Natural killer cell (primary cell): ENCODE measurements at regions not wholly inside any gene's neighbourhood (a gene's known extent, or its start where the extent isn't known, plus 50 kb on each side); places are given as distances from the start of the nearest gene placed in this dataset.

Experiments used
- ATAC-seq, 3 donors: fragments of 150-1000 bp in 2 of 3; fragments of 200-7000 bp in 1 of 3; cut with Tn5 transposase; 1 replicate in 1 of 3; 2 replicates in 2 of 3; pipeline ENCODE4 v1.10.0; 2021; ENCODE audit warnings: mild to moderate bottlenecking in 2 of 3, moderate library complexity in 2 of 3
- DNase-seq, 2 donors: peaks; one replicate each; pipeline versions ENCODE4 v3.0.0 to v3.0.0-alpha.2; 2013 to 2021; ENCODE audit warnings: mixed read lengths in 1 of 2
- H3K27ac ChIP-seq: one replicate; pipeline ENCODE4 v1.5.1; 2013; ENCODE audit warnings: mild to moderate bottlenecking, low read length
- H3K27me3 ChIP-seq: one replicate; pipeline ENCODE4 v1.6.1; 2013; ENCODE audit warnings: low read length; ENCODE audit not compliant: control insufficient read depth, insufficient read depth
- H3K36me3 ChIP-seq: one replicate; pipeline ENCODE4 v1.6.1; 2013; ENCODE audit warnings: low read length; ENCODE audit not compliant: control insufficient read depth, insufficient read depth
- H3K4me1 ChIP-seq: one replicate; pipeline ENCODE4 v1.6.1; 2013; ENCODE audit warnings: low read length; ENCODE audit not compliant: control insufficient read depth, insufficient read depth
- H3K4me3 ChIP-seq: one replicate; pipeline ENCODE4 v1.5.1; 2013; ENCODE audit warnings: low read length
- H3K9me3 ChIP-seq: one replicate; pipeline ENCODE4 v1.6.1; 2013; ENCODE audit warnings: low read length; ENCODE audit not compliant: control insufficient read depth, insufficient read depth
- H3K27ac Mint-ChIP-seq, 2 donors: one replicate each; pipeline ENCODE4 v1.8.0; 2022; ENCODE audit warnings: mild to moderate bottlenecking in 2 of 2, mixed read lengths in 2 of 2, moderate library complexity in 1 of 2
- H3K27me3 Mint-ChIP-seq, 2 donors: one replicate each; pipeline ENCODE4 v1.8.0; 2022; ENCODE audit warnings: low read depth in 2 of 2, mixed read lengths in 2 of 2
- H3K36me3 Mint-ChIP-seq: one replicate; pipeline ENCODE4 v1.8.0; 2022; ENCODE audit warnings: mixed read lengths
- H3K4me1 Mint-ChIP-seq, 2 donors: one replicate each; pipeline ENCODE4 v1.8.0; 2022; ENCODE audit warnings: mixed read lengths in 2 of 2
- H3K4me3 Mint-ChIP-seq: one replicate; pipeline ENCODE4 v1.8.0; 2022; ENCODE audit warnings: mild to moderate bottlenecking, moderate library complexity, mixed read lengths
- H3K9me3 Mint-ChIP-seq, 2 donors: one replicate each; pipeline ENCODE4 v1.8.0; 2022; ENCODE audit warnings: mixed read lengths in 2 of 2
- WGBS: methylation state at CpG from one replicate; pipeline ENCODE4 v1.1.7; 2013; ENCODE audit warnings: missing lambda C conversion rate; ENCODE audit not compliant: insufficient coverage; 5-methylcytosine and 5-hydroxymethylcytosine counted together
- intact Hi-C: fragments of 100-400 bp; cut with micrococcal nuclease; formaldehyde crosslinking; loops from one replicate; pipeline ENCODE4 v1.14.2; 2022
- TF ChIP-seq, protein P1 (sequence below): fragments of 200-600 bp; IDR thresholded peaks from one replicate; pipeline ENCODE4 v1.8.0; 2022; ENCODE audit warnings: antibody characterized with exemption

DNA sequence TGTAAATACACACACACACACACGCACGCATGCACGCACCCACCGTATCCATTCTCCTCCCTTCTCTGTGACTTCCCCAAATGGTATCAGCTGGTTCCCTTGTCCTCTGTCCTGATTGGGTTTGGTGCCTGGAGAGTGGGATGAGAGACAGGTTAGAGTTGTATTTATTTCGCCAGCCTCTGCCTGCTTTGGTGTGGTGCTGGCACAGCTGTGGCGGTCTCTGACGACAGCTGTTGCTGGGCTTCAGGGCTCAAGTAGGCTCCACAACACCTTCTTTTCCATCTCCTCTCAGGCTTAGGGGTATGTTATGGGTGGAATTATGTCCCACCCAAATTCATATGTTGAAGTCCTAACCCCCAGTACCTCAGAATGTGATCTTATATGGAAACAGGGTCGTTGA lies 94.9 kb upstream of the ITGA6 start:
- H3K27me3 Mint-ChIP-seq = peaks cover 0 to 2% of the 10 kb centered on the region in 2 donors
- no peaks in the 10 kb centered on the region for H3K36me3 ChIP-seq

DNA sequence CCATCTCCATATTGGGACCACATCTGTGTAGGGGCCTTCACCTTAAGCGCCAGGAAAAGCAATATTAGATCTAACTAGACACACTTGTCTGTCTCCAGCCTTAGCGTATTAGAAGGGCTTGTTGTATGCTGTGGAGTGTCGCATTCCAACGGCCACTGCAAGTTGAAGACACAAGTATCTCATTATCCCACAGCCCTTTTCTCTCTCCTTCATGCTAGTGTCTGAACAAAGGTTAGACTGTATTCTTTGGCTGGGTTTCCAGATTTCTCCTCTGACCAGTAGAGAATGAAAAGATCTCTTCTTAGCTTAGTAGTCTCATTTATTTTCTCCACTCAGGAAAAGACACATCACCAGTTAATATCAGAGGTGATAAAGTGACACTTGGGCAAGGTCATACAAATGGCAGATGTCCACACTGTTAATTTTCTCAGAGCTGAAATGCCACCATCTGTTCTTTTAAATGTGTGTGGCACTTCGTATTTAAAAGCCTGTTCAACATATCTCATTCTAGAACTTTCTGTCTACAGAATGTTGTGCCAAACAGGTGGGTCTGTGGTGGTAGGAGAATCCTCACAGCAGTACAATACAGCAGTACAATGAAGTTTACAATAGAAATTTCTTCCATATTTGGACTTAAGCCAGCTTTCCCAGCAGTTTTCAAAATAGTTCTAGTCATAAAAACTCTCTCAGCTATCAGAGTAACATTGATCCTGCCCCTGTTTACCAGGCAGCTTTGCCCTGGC lies 94.0 kb upstream of the ITGA6 start:
- peaks cover 6 to 14% of the 10 kb centered on the region in 2 donors for H3K4me1 Mint-ChIP-seq
- no peak overlapping the region for H3K4me3 Mint-ChIP-seq
- ATAC-seq (no peak), DNase-seq (no peak)
- intact Hi-C loops = no loop called here
- Histone ChIP-seq H3K9me3 (no peaks in the 10 kb centered on the region), H3K27me3 (no peaks in the 10 kb centered on the region), H3K4me3 (no peak overlapping the region), H3K36me3 (no peaks in the 10 kb centered on the region), H3K27ac (no peak overlapping the region), H3K4me1 (peaks cover 15% of the 10 kb centered on the region)
- H3K27ac Mint-ChIP-seq = no peak overlapping the region
- H3K9me3 Mint-ChIP-seq = no peaks in the 10 kb centered on the region
- TF ChIP-seq, protein P1, sequence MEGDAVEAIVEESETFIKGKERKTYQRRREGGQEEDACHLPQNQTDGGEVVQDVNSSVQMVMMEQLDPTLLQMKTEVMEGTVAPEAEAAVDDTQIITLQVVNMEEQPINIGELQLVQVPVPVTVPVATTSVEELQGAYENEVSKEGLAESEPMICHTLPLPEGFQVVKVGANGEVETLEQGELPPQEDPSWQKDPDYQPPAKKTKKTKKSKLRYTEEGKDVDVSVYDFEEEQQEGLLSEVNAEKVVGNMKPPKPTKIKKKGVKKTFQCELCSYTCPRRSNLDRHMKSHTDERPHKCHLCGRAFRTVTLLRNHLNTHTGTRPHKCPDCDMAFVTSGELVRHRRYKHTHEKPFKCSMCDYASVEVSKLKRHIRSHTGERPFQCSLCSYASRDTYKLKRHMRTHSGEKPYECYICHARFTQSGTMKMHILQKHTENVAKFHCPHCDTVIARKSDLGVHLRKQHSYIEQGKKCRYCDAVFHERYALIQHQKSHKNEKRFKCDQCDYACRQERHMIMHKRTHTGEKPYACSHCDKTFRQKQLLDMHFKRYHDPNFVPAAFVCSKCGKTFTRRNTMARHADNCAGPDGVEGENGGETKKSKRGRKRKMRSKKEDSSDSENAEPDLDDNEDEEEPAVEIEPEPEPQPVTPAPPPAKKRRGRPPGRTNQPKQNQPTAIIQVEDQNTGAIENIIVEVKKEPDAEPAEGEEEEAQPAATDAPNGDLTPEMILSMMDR = no peak
- peaks cover 0 to 2% of the 10 kb centered on the region in 2 donors for H3K27me3 Mint-ChIP-seq
- no CpG with 5 or more reads among the region's 5 CpGs for WGBS
- no peaks in the 10 kb centered on the region for H3K36me3 Mint-ChIP-seq

More for the DNA sequence above, 94.9 kb upstream of the ITGA6 start:
- peaks cover 15% of the 10 kb centered on the region for H3K4me1 ChIP-seq
- Mint-ChIP-seq H3K27ac (no peak overlapping the region), H3K9me3 (no peaks in the 10 kb centered on the region), H3K36me3 (no peaks in the 10 kb centered on the region), H3K4me1 (peaks cover 6 to 14% of the 10 kb centered on the region in 2 donors), H3K4me3 (no peak overlapping the region)
- WGBS = 72% methylated on average over 4 of the region's 8 CpGs
- H3K9me3 ChIP-seq = no peaks in the 10 kb centered on the region
- ATAC-seq (no peak), DNase-seq (no peak)
- H3K4me3 ChIP-seq = no peak overlapping the region
- H3K27me3 ChIP-seq = no peaks in the 10 kb centered on the region
- TF ChIP-seq, protein P1 = no peak
- intact Hi-C loops = no loop called here
- H3K27ac ChIP-seq = no peak overlapping the region

DNA sequence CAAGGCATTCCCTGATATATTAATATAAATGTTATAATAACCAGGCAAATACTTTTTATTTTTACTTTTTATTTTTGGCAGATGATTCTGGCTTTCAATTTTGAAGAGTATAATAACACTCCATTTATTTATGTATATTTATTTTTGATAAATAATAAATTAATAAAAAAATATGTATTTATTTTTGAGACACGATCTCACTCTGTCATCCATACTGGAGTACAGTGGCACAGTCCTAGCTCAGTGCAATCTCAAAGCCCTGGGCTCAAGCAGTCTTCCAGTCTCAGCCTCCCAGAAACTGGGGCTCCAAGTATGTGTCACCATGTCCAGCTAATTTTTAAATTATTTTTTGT lies 93.4 kb upstream of the ITGA6 start:
- H3K9me3 Mint-ChIP-seq = no peaks in the 10 kb centered on the region
- ATAC-seq = no peak
- intact Hi-C loops = no loop called here
- DNase-seq = no peak
- H3K27me3 Mint-ChIP-seq = peaks cover 0 to 2% of the 10 kb centered on the region in 2 donors
- H3K36me3 Mint-ChIP-seq = no peaks in the 10 kb centered on the region
- H3K36me3 ChIP-seq = no peaks in the 10 kb centered on the region
- H3K9me3 ChIP-seq = no peaks in the 10 kb centered on the region
- no peak overlapping the region for H3K4me3 ChIP-seq
- no peak overlapping the region for H3K27ac Mint-ChIP-seq
- H3K27ac ChIP-seq = no peak overlapping the region
- H3K4me1 Mint-ChIP-seq = peaks cover 6 to 10% of the 10 kb centered on the region in 2 donors
- H3K4me3 Mint-ChIP-seq = no peak overlapping the region
- TF ChIP-seq, protein P1 = no peak
- H3K4me1 ChIP-seq = peaks cover 15% of the 10 kb centered on the region
- no peaks in the 10 kb centered on the region for H3K27me3 ChIP-seq
- 100% methylated on average over 1 of the region's 1 CpG for WGBS

DNA sequence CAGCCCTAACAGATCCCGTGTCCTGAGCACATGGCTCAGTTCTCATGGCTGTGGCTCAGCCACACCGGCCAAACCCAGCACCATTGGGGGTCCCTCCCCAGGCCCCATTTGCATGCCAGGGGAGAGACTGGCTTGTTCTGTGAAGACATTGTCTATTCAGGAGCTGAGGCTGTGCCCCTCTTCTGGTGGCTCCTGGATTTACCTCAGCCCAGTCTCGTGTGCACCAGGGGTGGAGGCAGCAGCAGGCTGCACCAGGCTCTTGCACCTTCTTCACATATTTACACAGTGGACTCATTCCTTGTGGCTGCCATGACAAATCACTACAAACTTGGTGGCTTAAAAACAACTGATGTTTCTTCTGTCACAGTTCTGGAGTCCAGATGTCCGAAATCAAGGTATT lies 92.4 kb upstream of the ITGA6 start:
- DNase-seq = no peak
- H3K27me3 ChIP-seq = no peaks in the 10 kb centered on the region
- Mint-ChIP-seq H3K27ac (no peak overlapping the region), H3K4me1 (peaks cover 12 to 13% of the 10 kb centered on the region in 2 donors), H3K27me3 (peaks cover 0 to 2% of the 10 kb centered on the region in 2 donors), H3K36me3 (no peaks in the 10 kb centered on the region), H3K4me3 (no peak overlapping the region), H3K9me3 (no peaks in the 10 kb centered on the region)
- no peak overlapping the region for H3K4me3 ChIP-seq
- intact Hi-C loops = loop anchor here (5.0 kb wide), 1 partner anchor 127 kb away; no protein-coding TSS in a partner anchor
- no peak for ATAC-seq
- H3K27ac ChIP-seq = no peak overlapping the region
- H3K36me3 ChIP-seq = no peaks in the 10 kb centered on the region
- 84% methylated on average over 4 of the region's 4 CpGs for WGBS
- TF ChIP-seq, protein P1 = no peak
- no peaks in the 10 kb centered on the region for H3K9me3 ChIP-seq
- H3K4me1 ChIP-seq = peaks cover 11% of the 10 kb centered on the region
